ENCODE measurements at regions not wholly inside any gene's neighbourhood (a gene's known extent, or its start where the extent isn't known, plus 50 kb on each side); places are given as distances from the start of the nearest gene placed in this dataset.

DNA sequence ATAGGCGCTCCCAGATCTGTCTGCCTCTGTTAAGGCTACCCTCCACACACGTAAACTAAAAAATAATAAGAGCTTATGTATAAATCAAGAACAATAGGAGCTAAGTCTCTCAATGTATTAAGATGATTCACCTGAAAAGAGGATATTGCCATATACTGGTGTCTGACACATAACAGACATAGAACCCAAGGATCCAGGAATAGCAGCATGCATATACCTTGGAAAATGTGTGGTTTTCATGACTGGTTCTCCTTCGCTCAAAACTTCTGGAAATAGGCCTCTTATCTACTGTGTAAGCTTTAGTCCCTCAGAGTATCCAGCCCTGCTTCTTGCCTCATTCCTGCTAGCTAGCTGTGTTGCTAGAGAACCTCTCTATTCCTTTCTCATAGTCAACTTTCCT lies 203.7 kb upstream of the SLITRK2 start:
- DNase-seq (no peak), ATAC-seq (ENCODE audit: low read depth) (no peak)
- Histone ChIP-seq H3K14ac (replicated peaks; ENCODE audit: low read depth, low read length) (no peak overlapping the region), H3K27me3 (ENCODE audit: control insufficient read depth, insufficient read depth, low read length) (no peaks in the 10 kb centered on the region), H2AK9ac (replicated peaks; ENCODE audit: low read depth, low read length, poor library complexity) (no peak overlapping the region), H2BK120ac (ENCODE audit: low read depth, low read length) (no peak overlapping the region), H3K4me1 (ENCODE audit: control insufficient read depth, insufficient read depth, low read length) (no peaks in the 10 kb centered on the region), H3K9ac (ENCODE audit: low read depth, low read length) (no peak overlapping the region), H3K27ac (ENCODE audit: insufficient read depth, low read length) (no peak overlapping the region), H2BK15ac (ENCODE audit: low read depth, low read length) (no peak overlapping the region), H4K20me1 (ENCODE audit: insufficient read depth, low read length) (no peaks in the 10 kb centered on the region), H4K5ac (ENCODE audit: low read depth, low read length) (no peak overlapping the region), H3K4ac (ENCODE audit: low read depth, low read length) (no peak overlapping the region), H3K9me3 (ENCODE audit: control insufficient read depth, insufficient read depth, low read length) (peaks cover 2% of the 10 kb centered on the region; the same call in 1 of the 2 replicates), H2AK5ac (ENCODE audit: low read depth, low read length) (no peak overlapping the region), H4K8ac (ENCODE audit: low read depth in 2 of 2, low read length in 2 of 2) (no peak overlapping the region), H3K18ac (ENCODE audit: low read depth, low read length) (no peak overlapping the region), H3K4me2 (ENCODE audit: low read depth, low read length) (no peak overlapping the region), H3K56ac (ENCODE audit: extremely low read depth, insufficient read depth, low read length) (no peak overlapping the region), H4K91ac (ENCODE audit: insufficient read depth, low read depth, low read length) (no peak overlapping the region), H2BK20ac (ENCODE audit: low read depth, low read length) (no peak overlapping the region), H2BK5ac (ENCODE audit: low read depth, low read length, poor library complexity, severe bottlenecking) (no peak overlapping the region), H2AFZ (replicated peaks; ENCODE audit: low read length, poor library complexity) (no peak overlapping the region), H3K9me1 (ENCODE audit: insufficient read depth, low read length) (no peaks in the 10 kb centered on the region), H3K23ac (ENCODE audit: low read depth, low read length) (no peak overlapping the region), H3K79me1 (ENCODE audit: low read depth in 1 of 2, low read length in 2 of 2) (no peaks in the 10 kb centered on the region), H3K4me3 (ENCODE audit: insufficient read depth, low read depth, low read length) (no peak overlapping the region), H3K36me3 (ENCODE audit: control insufficient read depth, insufficient read depth, low read length) (no peaks in the 10 kb centered on the region)
- ChIA-PET POLR2A (ENCODE audit: unreplicated experiment) (no interaction called here), CTCF (interaction anchor here (0.5 kb wide), 1 partner anchor 95 kb away, joined by 3 read pairs; no protein-coding TSS in a partner anchor)
- intact Hi-C loops (cut with micrococcal nuclease), result no loop called here
- in situ Hi-C loops (cut with MboI; ENCODE audit: low sequenced_read_pairs), result no loop called here
- dilution Hi-C loops (cut with HindIII; ENCODE audit: low sequenced_read_pairs, unreplicated experiment), result no loop called here
- no CpG with 5 or more reads among the region's 3 CpGs for WGBS, 2 experiments (ENCODE audit: extremely low coverage in 2 of 2, insufficient read length in 1 of 2)
- TF ChIP-seq RFX5 (IDR thresholded peaks at IDR 0.05; ENCODE audit: low read depth, low read length), result no peak
- TF ChIP-seq BHLHE40 (IDR thresholded peaks at IDR 0.05; ENCODE audit: low read depth, low read length), result no peak
- no peak for TF ChIP-seq SMC3 (IDR thresholded peaks at IDR 0.05; ENCODE audit: low read depth, low read length)
- TF ChIP-seq, protein P1, sequence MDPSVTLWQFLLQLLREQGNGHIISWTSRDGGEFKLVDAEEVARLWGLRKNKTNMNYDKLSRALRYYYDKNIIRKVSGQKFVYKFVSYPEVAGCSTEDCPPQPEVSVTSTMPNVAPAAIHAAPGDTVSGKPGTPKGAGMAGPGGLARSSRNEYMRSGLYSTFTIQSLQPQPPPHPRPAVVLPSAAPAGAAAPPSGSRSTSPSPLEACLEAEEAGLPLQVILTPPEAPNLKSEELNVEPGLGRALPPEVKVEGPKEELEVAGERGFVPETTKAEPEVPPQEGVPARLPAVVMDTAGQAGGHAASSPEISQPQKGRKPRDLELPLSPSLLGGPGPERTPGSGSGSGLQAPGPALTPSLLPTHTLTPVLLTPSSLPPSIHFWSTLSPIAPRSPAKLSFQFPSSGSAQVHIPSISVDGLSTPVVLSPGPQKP (IDR thresholded peaks at IDR 0.05; ENCODE audit: borderline replicate concordance, low read depth, low read length), result no peak
- TF ChIP-seq MXI1 (IDR thresholded peaks at IDR 0.05; ENCODE audit: borderline replicate concordance, low read depth, low read length), result no peak
- TF ChIP-seq NFE2L2 (IDR thresholded peaks at IDR 0.05; ENCODE audit: low read depth, low read length), result no peak
- BruUV-seq (replicated peaks), result no TSS peak

All from IMR-90 (cell line).